ENCODE measurements at regions not wholly inside any gene's neighbourhood (a gene's known extent, or its start where the extent isn't known, plus 50 kb on each side); places are given as distances from the start of the nearest gene placed in this dataset.
"Not testable (repeated sequence)": the region's sequence is repeated elsewhere in the genome, so short reads cannot be mapped to it uniquely, and the experiment has no call there.

GRCh38 chr9:16057541-16057940, 504.7 kb downstream of the CCDC171 start:
- no peak overlapping the region for H3K27ac ChIP-seq
- TF ChIP-seq CTCF (conservative IDR thresholded peaks at IDR 0.05) (no peak), ZFX (IDR thresholded peaks at IDR 0.05) (no peak)

DNA sequence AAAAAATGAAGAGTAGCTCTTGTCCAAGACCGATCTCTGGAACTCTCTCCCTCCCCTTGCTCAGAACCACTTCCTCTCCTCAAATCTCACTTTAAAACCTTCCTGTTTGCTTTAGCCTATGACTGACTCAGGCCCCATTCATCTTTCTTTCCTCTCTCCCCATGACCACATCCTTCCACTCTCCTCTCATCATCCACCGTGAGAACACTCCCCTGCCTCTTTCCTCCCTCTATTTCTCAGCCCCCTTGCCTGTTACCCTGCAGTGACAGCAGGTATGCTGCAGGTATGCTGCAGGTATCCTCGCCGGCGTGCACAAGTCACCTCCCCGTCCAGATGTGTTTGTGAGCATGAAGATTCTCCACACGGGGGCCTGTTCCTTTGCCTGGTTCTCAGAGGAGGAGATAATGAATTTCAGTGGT, 505.3 kb downstream of the CCDC171 start:
- H3K27ac ChIP-seq: no peak overlapping the region
- TF ChIP-seq CTCF (conservative IDR thresholded peaks at IDR 0.05): no peak
- TF ChIP-seq ZFX (IDR thresholded peaks at IDR 0.05): no peak

DNA sequence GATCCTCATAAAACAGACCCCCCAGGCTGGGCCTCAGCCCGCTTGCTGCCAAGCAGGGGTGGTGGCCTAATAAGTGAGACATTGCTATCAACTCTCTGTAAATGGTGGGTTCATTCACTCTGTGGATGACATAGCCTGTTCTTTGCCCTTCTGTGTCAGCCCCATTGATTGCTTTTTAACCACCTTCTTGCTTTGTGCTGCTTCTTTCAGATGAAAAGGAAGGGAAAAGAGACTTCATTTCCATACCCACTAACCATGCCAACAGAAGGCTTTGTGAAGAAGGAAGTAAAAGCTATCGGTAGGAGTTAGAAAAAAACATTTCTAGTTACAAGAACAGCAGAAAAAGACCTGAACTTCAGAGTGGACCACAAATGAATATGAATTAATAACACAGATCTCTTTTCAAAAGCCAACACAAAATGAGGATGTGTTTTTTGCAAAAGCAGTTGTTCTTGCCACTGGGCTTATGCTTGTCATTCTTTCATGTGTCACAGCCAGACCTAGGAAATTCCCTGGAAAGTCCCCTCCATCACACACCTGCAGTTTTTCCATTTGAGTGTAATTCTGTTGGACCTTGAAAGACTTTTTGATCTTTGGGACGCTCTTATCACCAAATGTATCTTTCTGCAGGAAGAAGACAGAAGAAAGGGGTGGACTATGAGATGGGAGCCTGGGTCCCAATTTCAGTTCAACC, 507.7 kb downstream of the CCDC171 start:
- TF ChIP-seq ZFX (IDR thresholded peaks at IDR 0.05) (no peak), CTCF (conservative IDR thresholded peaks at IDR 0.05) (no peak)
- no peak overlapping the region for H3K27ac ChIP-seq

GRCh38 chr9:16062542-16063240, 509.8 kb downstream of the CCDC171 start:
- TF ChIP-seq ZFX (IDR thresholded peaks at IDR 0.05) (no peak), CTCF (conservative IDR thresholded peaks at IDR 0.05) (no peak)
- H3K27ac ChIP-seq: no peak overlapping the region

DNA sequence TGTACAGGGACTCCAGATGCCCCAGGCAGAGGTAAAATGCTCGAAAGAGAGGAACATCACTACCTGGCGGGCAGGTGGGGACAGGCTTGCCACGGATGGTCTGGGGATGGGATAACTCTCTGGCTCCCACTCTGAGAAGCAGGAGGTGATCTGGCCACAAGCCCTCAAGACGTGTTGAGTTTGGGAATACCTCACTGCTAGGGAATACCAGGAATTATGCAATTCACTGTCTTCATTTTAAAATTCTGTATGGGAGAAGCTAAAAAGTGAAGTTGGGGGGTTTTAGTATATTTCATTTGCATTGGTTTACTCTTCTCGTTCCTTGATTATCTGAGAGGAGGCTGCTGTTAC, 510.4 kb downstream of the CCDC171 start:
- no peak overlapping the region for H3K27ac ChIP-seq
- TF ChIP-seq ZFX (IDR thresholded peaks at IDR 0.05) (no peak), CTCF (conservative IDR thresholded peaks at IDR 0.05) (no peak)

GRCh38 chr9:16064771-16065170, 511.9 kb downstream of the CCDC171 start:
- no peak overlapping the region for H3K27ac ChIP-seq
- TF ChIP-seq ZFX (IDR thresholded peaks at IDR 0.05) (no peak), CTCF (conservative IDR thresholded peaks at IDR 0.05) (no peak)

DNA sequence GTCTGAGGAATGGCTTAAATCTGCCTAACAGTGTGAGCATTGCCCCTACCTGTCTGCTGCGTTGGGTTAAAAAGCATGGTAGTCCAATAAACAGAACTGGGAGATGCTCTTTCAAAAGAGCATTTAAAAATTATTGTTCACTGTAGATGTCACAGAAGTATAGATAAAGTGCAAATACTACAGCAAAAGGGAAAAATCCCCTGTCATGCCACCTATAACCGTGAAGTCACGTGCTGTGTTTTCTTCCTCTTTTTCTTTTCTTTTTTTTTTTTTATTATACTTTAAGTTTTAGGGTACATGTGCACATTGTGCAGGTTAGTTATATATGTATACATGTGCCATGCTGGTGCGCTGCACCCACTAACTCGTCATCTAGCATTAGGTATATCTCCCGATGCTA, 513.4 kb downstream of the CCDC171 start:
- not testable (repeated sequence) for H3K27ac ChIP-seq

GRCh38 chr9:16068476-16068875, 515.6 kb downstream of the CCDC171 start:
- TF ChIP-seq ZFX (IDR thresholded peaks at IDR 0.05): no peak
- TF ChIP-seq CTCF (conservative IDR thresholded peaks at IDR 0.05): no peak

More at GRCh38 chr9:16068476-16068875, 515.6 kb downstream of the CCDC171 start:
- H3K27ac ChIP-seq: no peak overlapping the region
